IMR-90 (cell line): ENCODE measurements at regions not wholly inside any gene's neighbourhood (a gene's known extent, or its start where the extent isn't known, plus 50 kb on each side); places are given as distances from the start of the nearest gene placed in this dataset.

Source experiments
- ATAC-seq: fragments of 200-7000 bp; cut with Tn5 transposase; 2 replicates; pipeline ENCODE4 v1.9.1; 2020; ENCODE audit warnings: low read depth, mild to moderate bottlenecking, moderate library complexity
- BruUV-seq: library from RNA; stranded (reverse); fragments of 400-500 nt; replicated peaks from 2 replicates; lab custom pipeline; 2021; lab: Mats Ljungman, UMichigan
- CTCF ChIA-PET: fragments of 300-600 bp; formaldehyde crosslinking; extraction: SDS; loops from one replicate; lab custom pipeline; 2021; ENCODE audit warnings: antibody characterized with exemption; lab: Yijun Ruan, JAX
- POLR2A ChIA-PET: fragments of 300-600 bp; sonication (Branson Sonifier 250); formaldehyde crosslinking; loops from one replicate; lab custom pipeline; 2022; ENCODE audit warnings: antibody characterized with exemption; ENCODE audit not compliant: unreplicated experiment; lab: Charles Lee
- DNase-seq: peaks from one replicate; pipeline ENCODE4 v3.0.0; 2013
- H2AFZ ChIP-seq: replicated peaks from 2 replicates; pipeline ENCODE3; 2013; ENCODE audit warnings: low read length, mild to moderate bottlenecking; ENCODE audit not compliant: poor library complexity
- H2AK5ac ChIP-seq: 2 replicates; pipeline ENCODE4 v1.6.1; 2013; ENCODE audit warnings: low read depth, low read length, inconsistent platforms
- H2AK9ac ChIP-seq: replicated peaks from 2 replicates; pipeline ENCODE3; 2013; ENCODE audit warnings: mild to moderate bottlenecking, low read depth, low read length, moderate library complexity; ENCODE audit not compliant: poor library complexity
- H2BK120ac ChIP-seq: 2 replicates; pipeline ENCODE4 v1.6.1; 2013; ENCODE audit warnings: low read depth, low read length, inconsistent platforms
- H2BK15ac ChIP-seq: 3 replicates; pipeline ENCODE4 v1.6.1; 2013; ENCODE audit warnings: low read depth, low read length, inconsistent platforms
- H2BK20ac ChIP-seq: 2 replicates; pipeline ENCODE4 v1.6.1; 2013; ENCODE audit warnings: low read depth, mild to moderate bottlenecking, inconsistent platforms, low read length, moderate library complexity
- H2BK5ac ChIP-seq: 2 replicates; pipeline ENCODE4 v1.6.1; 2013; ENCODE audit warnings: mild to moderate bottlenecking, low read depth, low read length, inconsistent platforms; ENCODE audit not compliant: poor library complexity, severe bottlenecking
- H3K14ac ChIP-seq: replicated peaks from 2 replicates; pipeline ENCODE4 v1.6.1; 2013; ENCODE audit warnings: low read depth, low read length, inconsistent platforms
- H3K18ac ChIP-seq: 2 replicates; pipeline ENCODE4 v1.6.1; 2013; ENCODE audit warnings: low read depth, low read length, control low read depth
- H3K23ac ChIP-seq: 2 replicates; pipeline ENCODE4 v1.6.1; 2013; ENCODE audit warnings: low read depth, low read length, inconsistent platforms
- H3K27ac ChIP-seq: 2 replicates; pipeline ENCODE4 v1.5.1; 2013; ENCODE audit warnings: mild to moderate bottlenecking, control low read depth, low read length; ENCODE audit not compliant: insufficient read depth
- H3K27me3 ChIP-seq: 2 replicates; pipeline ENCODE4 v1.6.1; 2013; ENCODE audit warnings: low read length; ENCODE audit not compliant: control insufficient read depth, insufficient read depth
- H3K36me3 ChIP-seq: 2 replicates; pipeline ENCODE4 v1.6.1; 2013; ENCODE audit warnings: low read length, mixed read lengths; ENCODE audit not compliant: control insufficient read depth, insufficient read depth
- H3K4ac ChIP-seq: 2 replicates; pipeline ENCODE4 v1.6.1; 2013; ENCODE audit warnings: low read depth, low read length, inconsistent platforms
- H3K4me1 ChIP-seq: 2 replicates; pipeline ENCODE4 v1.6.1; 2013; ENCODE audit warnings: low read length, mixed read lengths; ENCODE audit not compliant: control insufficient read depth, insufficient read depth
- H3K4me2 ChIP-seq: 2 replicates; pipeline ENCODE4 v1.6.1; 2013; ENCODE audit warnings: low read depth, mild to moderate bottlenecking, control low read depth, low read length, moderate library complexity
- H3K4me3 ChIP-seq: 2 replicates; pipeline ENCODE4 v1.5.1; 2013; ENCODE audit warnings: low read depth, mild to moderate bottlenecking, control low read depth, low read length, moderate library complexity; ENCODE audit not compliant: insufficient read depth
- H3K56ac ChIP-seq: 2 replicates; pipeline ENCODE4 v1.6.1; 2013; ENCODE audit warnings: low read length, inconsistent platforms; ENCODE audit not compliant: insufficient read depth; ENCODE audit errors: extremely low read depth
- H3K79me1 ChIP-seq, 2 experiments: 2 replicates each; pipeline ENCODE4 v1.6.1; 2013; ENCODE audit warnings: low read length in 2 of 2, inconsistent platforms in 1 of 2, low read depth in 1 of 2
- H3K9ac ChIP-seq: 2 replicates; pipeline ENCODE4 v1.6.1; 2013; ENCODE audit warnings: low read depth, low read length, control low read depth
- H3K9me1 ChIP-seq: 2 replicates; pipeline ENCODE4 v1.6.1; 2013; ENCODE audit warnings: low read length, inconsistent platforms; ENCODE audit not compliant: insufficient read depth
- H3K9me3 ChIP-seq: 2 replicates; pipeline ENCODE4 v1.6.1; 2013; ENCODE audit warnings: low read length; ENCODE audit not compliant: control insufficient read depth, insufficient read depth
- H4K20me1 ChIP-seq: 2 replicates; pipeline ENCODE4 v1.6.1; 2013; ENCODE audit warnings: low read length, inconsistent platforms; ENCODE audit not compliant: insufficient read depth
- H4K5ac ChIP-seq: 2 replicates; pipeline ENCODE4 v1.6.1; 2013; ENCODE audit warnings: mild to moderate bottlenecking, low read depth, low read length, control low read depth
- H4K8ac ChIP-seq, 2 experiments: 2 replicates each; pipeline ENCODE4 v1.6.1; 2013; ENCODE audit warnings: low read depth in 2 of 2, low read length in 2 of 2, control low read depth in 1 of 2, inconsistent platforms in 1 of 2
- H4K91ac ChIP-seq: 2 replicates; pipeline ENCODE4 v1.6.1; 2013; ENCODE audit warnings: low read depth, low read length, inconsistent platforms; ENCODE audit not compliant: insufficient read depth
- BHLHE40 ChIP-seq: fragments of 150-350 bp; IDR thresholded peaks from 2 replicates; pipeline ENCODE4 v1.6.1; 2016; ENCODE audit warnings: mild to moderate bottlenecking, low read depth, low read length
- CHD1 ChIP-seq: IDR thresholded peaks from 2 replicates; pipeline ENCODE4 v1.6.1; 2012; ENCODE audit warnings: low read depth, low read length, improper control_type of control experiment
- FOS ChIP-seq: fragments of 150-350 bp; IDR thresholded peaks from 2 replicates; pipeline ENCODE4 v1.6.1; 2016; ENCODE audit warnings: low read depth, low read length
- NFE2L2 ChIP-seq: fragments of 150-350 bp; IDR thresholded peaks from 2 replicates; pipeline ENCODE4 v1.6.1; 2016; ENCODE audit warnings: low read depth, mild to moderate bottlenecking, low read length
- RCOR1 ChIP-seq: IDR thresholded peaks from 2 replicates; pipeline ENCODE4 v1.6.1; 2012; ENCODE audit warnings: mild to moderate bottlenecking, low read length, improper control_type of control experiment; ENCODE audit not compliant: insufficient replicate concordance
- RFX5 ChIP-seq: IDR thresholded peaks from 2 replicates; pipeline ENCODE4 v1.8.0; 2012; ENCODE audit warnings: low read depth, mild to moderate bottlenecking, low read length, moderate library complexity
- SMC3 ChIP-seq: fragments of 150-350 bp; IDR thresholded peaks from 2 replicates; pipeline ENCODE4 v1.6.1; 2016; ENCODE audit warnings: low read depth, mild to moderate bottlenecking, antibody characterized with exemption, low read length, moderate library complexity
- WGBS, 2 experiments: methylation state at CpG; one replicate each; pipeline versions ENCODE4 v1.1.5 to v1.1.7; 2013; ENCODE audit warnings: missing lambda C conversion rate in 2 of 2; ENCODE audit not compliant: insufficient read length in 1 of 2; ENCODE audit errors: extremely low coverage in 2 of 2; 5-methylcytosine and 5-hydroxymethylcytosine counted together
- dilution Hi-C: fragments of 300-500 bp; cut with HindIII; formaldehyde crosslinking; loops from one replicate; pipeline ENCODE4 v1.14.3; 2018; ENCODE audit warnings: low sequenced_read_pairs; ENCODE audit not compliant: unreplicated experiment
- in situ Hi-C: fragments of 300-500 bp; cut with MboI; formaldehyde crosslinking; loops from 3 replicates; pipeline ENCODE4 v1.14.3; 2019; ENCODE audit warnings: low sequenced_read_pairs, inconsistent platforms, mixed read lengths
- intact Hi-C: fragments of 100-400 bp; cut with micrococcal nuclease; formaldehyde crosslinking; loops from 2 replicates; pipeline ENCODE4 v1.10.0; 2022
- TF ChIP-seq, protein P1 (sequence below): fragments of 150-350 bp; IDR thresholded peaks from 2 replicates; pipeline ENCODE4 v1.6.1; 2017; ENCODE audit warnings: mild to moderate bottlenecking, antibody characterized with exemption, low read length, low read depth

DNA sequence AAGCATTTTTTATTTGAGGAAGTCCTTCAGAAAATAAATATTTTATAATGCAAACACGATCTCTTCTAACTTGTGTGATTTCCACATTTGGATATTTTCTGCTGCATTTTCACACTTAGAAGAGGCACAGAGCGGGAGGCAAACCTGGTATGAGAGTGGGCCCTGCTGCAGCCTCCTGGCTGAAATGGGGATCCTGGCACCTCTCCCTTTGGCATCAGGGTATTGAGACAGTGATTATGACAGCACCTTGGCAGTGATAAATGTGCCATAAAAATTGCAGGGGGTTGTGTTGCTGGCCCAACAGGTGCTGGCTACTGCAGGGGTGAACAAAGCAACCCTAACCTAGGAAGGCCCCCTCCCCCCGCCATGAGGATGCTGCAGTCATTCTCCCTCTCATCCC lies 128.6 kb downstream of the TSN start:
- ChIA-PET CTCF (no interaction called here), POLR2A (no interaction called here)
- in situ Hi-C loops (no loop called here), dilution Hi-C loops (no loop called here), intact Hi-C loops (no loop called here)
- WGBS, 2 experiments: 40% methylated on average over 1 of the region's 3 CpGs; no CpG with 5 or more reads in 1 of the 2 experiments
- Histone ChIP-seq H3K23ac (no peak overlapping the region), H4K20me1 (no peaks in the 10 kb centered on the region), H3K14ac (no peak overlapping the region), H2BK5ac (no peak overlapping the region), H3K9me3 (no peaks in the 10 kb centered on the region), H3K27me3 (peaks cover 5% of the 10 kb centered on the region), H3K56ac (no peak overlapping the region), H3K4me3 (no peak overlapping the region), H2BK20ac (no peak overlapping the region), H4K91ac (no peak overlapping the region), H3K18ac (no peak overlapping the region), H2AK9ac (no peak overlapping the region), H2BK120ac (no peak overlapping the region), H3K9ac (no peak overlapping the region), H3K27ac (no peak overlapping the region), H3K4me2 (no peak overlapping the region), H3K4ac (no peak overlapping the region), H3K79me1 (no peaks in the 10 kb centered on the region), H4K8ac (no peak overlapping the region), H2AK5ac (no peak overlapping the region), H3K9me1 (no peaks in the 10 kb centered on the region), H2BK15ac (no peak overlapping the region), H4K5ac (no peak overlapping the region), H2AFZ (peak overlapping the region; percentile 33), H3K36me3 (no peaks in the 10 kb centered on the region), H3K4me1 (no peaks in the 10 kb centered on the region)
- no peak for TF ChIP-seq FOS
- TF ChIP-seq BHLHE40: no peak
- TF ChIP-seq RFX5: no peak
- no peak for TF ChIP-seq CHD1
- TF ChIP-seq, protein P1, sequence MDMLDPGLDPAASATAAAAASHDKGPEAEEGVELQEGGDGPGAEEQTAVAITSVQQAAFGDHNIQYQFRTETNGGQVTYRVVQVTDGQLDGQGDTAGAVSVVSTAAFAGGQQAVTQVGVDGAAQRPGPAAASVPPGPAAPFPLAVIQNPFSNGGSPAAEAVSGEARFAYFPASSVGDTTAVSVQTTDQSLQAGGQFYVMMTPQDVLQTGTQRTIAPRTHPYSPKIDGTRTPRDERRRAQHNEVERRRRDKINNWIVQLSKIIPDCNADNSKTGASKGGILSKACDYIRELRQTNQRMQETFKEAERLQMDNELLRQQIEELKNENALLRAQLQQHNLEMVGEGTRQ: no peak
- TF ChIP-seq SMC3: no peak
- no peak for TF ChIP-seq NFE2L2
- TF ChIP-seq RCOR1: no peak
- DNase-seq (no peak), ATAC-seq (no peak)
- no TSS peak for BruUV-seq
